SK-N-SH (cell line): ENCODE measurements at regions not wholly inside any gene's neighbourhood (a gene's known extent, or its start where the extent isn't known, plus 50 kb on each side); places are given as distances from the start of the nearest gene placed in this dataset.

Source experiments
- CTCF ChIA-PET: fragments of 300-600, 350-600 bp; formaldehyde crosslinking; extraction: SDS; loops from one replicate; lab custom pipeline; 2021; lab: Yijun Ruan, JAX
- POLR2A ChIA-PET: fragments of 350-600 bp; sonication (Branson Sonifier 250); formaldehyde crosslinking; extraction: SDS; loops from one replicate; lab custom pipeline; 2020; ENCODE audit warnings: antibody characterized with exemption, inconsistent platforms; lab: Yijun Ruan, JAX
- DNase-seq: peaks from one replicate; pipeline ENCODE4 v3.0.0; 2012
- H2AFZ ChIP-seq: fragments of 200-600 bp; sonication (generic); 2 replicates; pipeline ENCODE4 v1.8.1; 2016; ENCODE audit warnings: antibody characterized with exemption, mild to moderate bottlenecking, low read depth
- H3F3A ChIP-seq: fragments of 200-600 bp; sonication (generic); replicated peaks from 2 replicates; pipeline ENCODE3; 2016; ENCODE audit warnings: antibody characterized with exemption, mild to moderate bottlenecking; ENCODE audit not compliant: insufficient read depth
- H3K27ac ChIP-seq, 2 experiments: fragments of 200-500 bp in 1 of 2; fragments of 200-600 bp in 1 of 2; sonication (Bioruptor generic) in 1 of 2; sonication (generic), shearing (Covaris generic) in 1 of 2; 2 replicates each; pipeline versions ENCODE4 v1.5.1 to v1.6.1; 2014 to 2016; ENCODE audit warnings: low read depth in 2 of 2, inconsistent platforms in 1 of 2, low read length in 1 of 2, mild to moderate bottlenecking in 1 of 2, mixed read lengths in 1 of 2
- H3K27me3 ChIP-seq: fragments of 200-600 bp; sonication (generic), shearing (Covaris generic); 2 replicates; pipeline ENCODE4 v1.6.1; 2016; ENCODE audit warnings: mixed run types; ENCODE audit not compliant: insufficient read depth
- H3K36me3 ChIP-seq, 2 experiments: fragments of 200-500 bp in 1 of 2; fragments of 200-600 bp in 1 of 2; sonication (Bioruptor generic) in 1 of 2; sonication (generic) in 1 of 2; replicated peaks in 1 of 2; 2 replicates each; pipeline versions ENCODE3 to v1.5.1; 2014 to 2016; ENCODE audit warnings: low read length in 1 of 2, mild to moderate bottlenecking in 1 of 2; ENCODE audit not compliant: insufficient read depth in 2 of 2, control insufficient read depth in 1 of 2
- H3K4me1 ChIP-seq, 2 experiments: fragments of 200-500 bp in 1 of 2; fragments of 200-600 bp in 1 of 2; sonication (Bioruptor generic) in 1 of 2; sonication (generic), shearing (Covaris generic) in 1 of 2; 2 replicates each; pipeline versions ENCODE4 v1.5.1 to v1.6.1; 2014 to 2016; ENCODE audit warnings: low read depth in 1 of 2, low read length in 1 of 2, mixed run types in 1 of 2; ENCODE audit not compliant: insufficient read depth in 2 of 2, control insufficient read depth in 1 of 2
- H3K4me2 ChIP-seq: fragments of 200-600 bp; sonication (generic), shearing (Covaris generic); 2 replicates; pipeline ENCODE4 v1.6.1; 2017; ENCODE audit warnings: mixed run types
- H3K4me3 ChIP-seq, 2 experiments: fragments of 200-500 bp in 1 of 2; fragments of 200-600 bp in 1 of 2; sonication (Bioruptor generic) in 1 of 2; sonication (generic), shearing (Covaris generic) in 1 of 2; 2 replicates each; pipeline versions ENCODE4 v1.5.1 to v1.8.1; 2014 to 2016; ENCODE audit warnings: low read depth in 2 of 2, inconsistent platforms in 1 of 2, low read length in 1 of 2, mild to moderate bottlenecking in 1 of 2, mixed read lengths in 1 of 2, moderate library complexity in 1 of 2
- H3K79me2 ChIP-seq: fragments of 200-600 bp; sonication (generic); 2 replicates; pipeline ENCODE4 v1.8.1; 2017; ENCODE audit warnings: mild to moderate bottlenecking; ENCODE audit not compliant: insufficient read depth
- H3K9ac ChIP-seq: fragments of 200-600 bp; sonication (generic); 2 replicates; pipeline ENCODE4 v1.6.1; 2017; ENCODE audit warnings: mixed run types
- H3K9me2 ChIP-seq: fragments of 200-600 bp; sonication (generic); 2 replicates; pipeline ENCODE4 v1.6.1; 2017; ENCODE audit warnings: mixed run types
- H3K9me3 ChIP-seq: fragments of 200-600 bp; sonication (generic); 2 replicates; pipeline ENCODE4 v1.6.1; 2017; ENCODE audit warnings: mixed run types, mild to moderate bottlenecking, moderate library complexity
- H4K20me1 ChIP-seq: fragments of 200-600 bp; sonication (generic); 2 replicates; pipeline ENCODE4 v1.6.1; 2017; ENCODE audit warnings: mild to moderate bottlenecking, mixed run types; ENCODE audit not compliant: insufficient read depth
- CTCF ChIP-seq: fragments of 200-600 bp; sonication (generic); IDR thresholded peaks from 2 replicates; pipeline ENCODE4 v1.6.1; 2017; ENCODE audit warnings: antibody characterized with exemption, mild to moderate bottlenecking, moderate library complexity
- ELF1 ChIP-seq: IDR thresholded peaks from 2 replicates; pipeline ENCODE4 v1.4.0; 2012
- FOXJ3 ChIP-seq: sonication (generic); formaldehyde crosslinking; IDR thresholded peaks from 2 replicates; pipeline ENCODE4 v1.5.1; 2020; ENCODE audit warnings: mild to moderate bottlenecking, missing genetic modification reagents
- GABPA ChIP-seq: IDR thresholded peaks from 2 replicates; pipeline ENCODE4 v1.4.0; 2012; ENCODE audit warnings: low read depth, mild to moderate bottlenecking
- GATA2 ChIP-seq: sonication (generic); formaldehyde crosslinking; IDR thresholded peaks from 2 replicates; pipeline ENCODE4 v1.5.0; 2020; ENCODE audit warnings: mild to moderate bottlenecking, missing genetic modification reagents
- IRF3 ChIP-seq: fragments of 150-350 bp; IDR thresholded peaks from 2 replicates; pipeline ENCODE4 v1.6.1; 2016; ENCODE audit warnings: mild to moderate bottlenecking, low read depth, low read length
- JUND ChIP-seq: IDR thresholded peaks from 2 replicates; pipeline ENCODE4 v1.4.0; 2012
- MXI1 ChIP-seq: IDR thresholded peaks from 2 replicates; pipeline ENCODE4 v1.6.1; 2012; ENCODE audit warnings: mild to moderate bottlenecking, low read depth, low read length, improper control_type of control experiment
- PBX3 ChIP-seq: IDR thresholded peaks from 2 replicates; pipeline ENCODE4; 2012
- RAD21 ChIP-seq: IDR thresholded peaks from 2 replicates; pipeline ENCODE4 v1.6.1; 2012; ENCODE audit warnings: mild to moderate bottlenecking, low read length
- REST ChIP-seq: IDR thresholded peaks from 2 replicates; pipeline ENCODE4 v1.6.1; 2012; ENCODE audit warnings: mild to moderate bottlenecking, low read depth, low read length, moderate library complexity
- RFX5 ChIP-seq: IDR thresholded peaks from 2 replicates; pipeline ENCODE4 v1.6.1; 2012; ENCODE audit warnings: mild to moderate bottlenecking, improper control_type of control experiment, low read length
- RXRA ChIP-seq: IDR thresholded peaks from 2 replicates; pipeline ENCODE4 v1.4.0; 2012; ENCODE audit warnings: low read depth, mild to moderate bottlenecking, borderline replicate concordance
- SIN3A ChIP-seq: IDR thresholded peaks from 2 replicates; pipeline ENCODE4 v1.6.1; 2012; ENCODE audit warnings: low read depth, mild to moderate bottlenecking, low read length, moderate library complexity, borderline replicate concordance
- SMC3 ChIP-seq: IDR thresholded peaks from 2 replicates; pipeline ENCODE4 v1.6.1; 2012; ENCODE audit warnings: low read depth, low read length, improper control_type of control experiment
- USF1 ChIP-seq: IDR thresholded peaks from 2 replicates; pipeline ENCODE4 v1.4.0; 2012; ENCODE audit warnings: low read depth, borderline replicate concordance
- YY1 ChIP-seq: IDR thresholded peaks from 2 replicates; pipeline ENCODE4 v1.4.0; 2012; ENCODE audit warnings: low read depth, mild to moderate bottlenecking
- ZBTB33 ChIP-seq: IDR thresholded peaks from 2 replicates; pipeline ENCODE4 v1.4.0; 2012; ENCODE audit warnings: low read depth, borderline replicate concordance
- WGBS: methylation state at CpG from one replicate; pipeline ENCODE4 v1.1.6; 2017; ENCODE audit warnings: low lambda C conversion rate; 5-methylcytosine and 5-hydroxymethylcytosine counted together

GRCh38 chr20:1786486-1786885, 108.7 kb upstream of the SIRPA start:
- H3K9ac ChIP-seq, result no peak overlapping the region
- DNase-seq, result no peak
- H3K4me2 ChIP-seq, result no peak overlapping the region
- H3K4me1 ChIP-seq, result no peaks in the 10 kb centered on the region
- no peaks in the 10 kb centered on the region for H4K20me1 ChIP-seq
- TF ChIP-seq IRF3 (no peak), PBX3 (no peak), SMC3 (no peak), FOXJ3 (no peak), REST (no peak), RAD21 (no peak), RXRA (no peak), RFX5 (no peak), GABPA (no peak)
- no peaks in the 10 kb centered on the region for H3K79me2 ChIP-seq
- CTCF ChIA-PET, result interaction anchor here (2.2 to 2.7 kb wide), 3 partner anchors 9 to 22 kb away, joined by 7 to 14 read pairs (median 10); no protein-coding TSS in a partner anchor
- no peak overlapping the region for H3K27ac ChIP-seq
- H2AFZ ChIP-seq, result no peak overlapping the region
- H3K4me3 ChIP-seq, result no peak overlapping the region
- WGBS, result 21% methylated on average over 6 of the region's 6 CpGs
- no peaks in the 10 kb centered on the region for H3K9me3 ChIP-seq
- no peaks in the 10 kb centered on the region for H3F3A ChIP-seq
- POLR2A ChIA-PET, result no interaction called here
- no peaks in the 10 kb centered on the region for H3K36me3 ChIP-seq
- H3K9me2 ChIP-seq, result no peaks in the 10 kb centered on the region
- H3K27me3 ChIP-seq, result peaks cover 22% of the 10 kb centered on the region; the same call in 1 of the 2 replicates

GRCh38 chr20:1784586-1784985, 110.6 kb upstream of the SIRPA start:
- H3K4me3 ChIP-seq, result no peak overlapping the region
- no peaks in the 10 kb centered on the region for H3K9me3 ChIP-seq
- H3K4me2 ChIP-seq, result no peak overlapping the region
- H3K9ac ChIP-seq, result no peak overlapping the region
- H2AFZ ChIP-seq, result no peak overlapping the region
- WGBS, result 59% methylated on average over 4 of the region's 4 CpGs
- H3K79me2 ChIP-seq, result no peaks in the 10 kb centered on the region
- peaks cover 29% of the 10 kb centered on the region; the same call in 1 of the 2 replicates for H3K27me3 ChIP-seq
- ChIA-PET CTCF (interaction anchor here (2.4 kb wide), 1 partner anchor 20 kb away, joined by 10 read pairs; no protein-coding TSS in a partner anchor), POLR2A (no interaction called here)
- H3K4me1 ChIP-seq, result no peaks in the 10 kb centered on the region
- no peaks in the 10 kb centered on the region for H3K36me3 ChIP-seq
- H4K20me1 ChIP-seq, result no peaks in the 10 kb centered on the region
- H3F3A ChIP-seq, result no peaks in the 10 kb centered on the region
- no peak for DNase-seq
- H3K27ac ChIP-seq, result no peak overlapping the region
- no peaks in the 10 kb centered on the region for H3K9me2 ChIP-seq
- TF ChIP-seq ZBTB33 (no peak), GATA2 (CRISPR knock-in tag) (no peak), ELF1 (no peak), JUND (no peak), MXI1 (no peak), USF1 (no peak), CTCF (no peak), SIN3A (no peak), YY1 (no peak), SMC3 (no peak)
